HG03060 (cell line): ENCODE measurements at regions not wholly inside any gene's neighbourhood (a gene's known extent, or its start where the extent isn't known, plus 50 kb on each side); places are given as distances from the start of the nearest gene placed in this dataset.

Source experiments
- ATAC-seq: cut with Tn5 transposase; IDR thresholded peaks from one replicate; pipeline ENCODE4 v1.9.1; 2021; ENCODE audit warnings: low read depth, moderate number of reproducible peaks; ENCODE audit not compliant: unreplicated experiment

DNA sequence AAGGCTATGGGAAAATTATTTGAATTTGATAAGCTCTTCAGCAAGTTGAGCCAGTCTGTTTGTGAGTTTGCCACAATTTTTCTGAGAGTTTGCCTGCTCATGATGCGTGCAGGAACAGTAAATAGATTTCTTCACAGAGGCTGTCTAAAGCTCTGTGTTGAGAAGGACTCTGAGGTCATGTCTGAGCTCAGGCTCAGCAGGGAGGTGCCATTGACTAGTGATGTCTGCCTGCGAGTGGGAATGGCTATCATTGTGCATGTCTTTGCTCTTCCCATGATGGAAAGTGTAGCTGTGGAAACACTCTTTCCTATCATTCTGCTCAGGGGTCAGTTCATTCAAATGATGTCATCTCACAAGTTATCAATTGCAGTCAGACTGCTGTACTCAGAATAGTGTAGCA, 142.8 kb downstream of the RASEF start:
- ATAC-seq = no peak

DNA sequence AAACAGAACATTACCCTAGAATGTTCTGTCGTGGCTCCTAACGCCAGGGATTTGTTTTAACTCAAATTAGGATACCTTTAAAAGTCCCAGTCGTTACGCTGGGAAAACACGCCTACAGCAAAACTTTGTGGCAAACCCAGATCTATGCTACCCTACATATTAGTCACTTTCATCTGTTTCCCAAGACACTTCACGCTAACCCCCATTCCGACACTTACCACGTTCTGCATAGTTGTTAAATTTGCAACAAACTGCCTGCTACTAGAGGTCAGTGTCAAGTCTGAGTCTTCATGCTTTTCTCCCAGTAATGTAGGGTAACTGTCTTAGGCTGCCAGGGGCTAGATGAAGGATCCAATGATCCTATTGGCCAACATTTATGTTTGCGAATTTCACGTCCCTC, 140.3 kb downstream of the RASEF start:
- ATAC-seq = no peak

DNA sequence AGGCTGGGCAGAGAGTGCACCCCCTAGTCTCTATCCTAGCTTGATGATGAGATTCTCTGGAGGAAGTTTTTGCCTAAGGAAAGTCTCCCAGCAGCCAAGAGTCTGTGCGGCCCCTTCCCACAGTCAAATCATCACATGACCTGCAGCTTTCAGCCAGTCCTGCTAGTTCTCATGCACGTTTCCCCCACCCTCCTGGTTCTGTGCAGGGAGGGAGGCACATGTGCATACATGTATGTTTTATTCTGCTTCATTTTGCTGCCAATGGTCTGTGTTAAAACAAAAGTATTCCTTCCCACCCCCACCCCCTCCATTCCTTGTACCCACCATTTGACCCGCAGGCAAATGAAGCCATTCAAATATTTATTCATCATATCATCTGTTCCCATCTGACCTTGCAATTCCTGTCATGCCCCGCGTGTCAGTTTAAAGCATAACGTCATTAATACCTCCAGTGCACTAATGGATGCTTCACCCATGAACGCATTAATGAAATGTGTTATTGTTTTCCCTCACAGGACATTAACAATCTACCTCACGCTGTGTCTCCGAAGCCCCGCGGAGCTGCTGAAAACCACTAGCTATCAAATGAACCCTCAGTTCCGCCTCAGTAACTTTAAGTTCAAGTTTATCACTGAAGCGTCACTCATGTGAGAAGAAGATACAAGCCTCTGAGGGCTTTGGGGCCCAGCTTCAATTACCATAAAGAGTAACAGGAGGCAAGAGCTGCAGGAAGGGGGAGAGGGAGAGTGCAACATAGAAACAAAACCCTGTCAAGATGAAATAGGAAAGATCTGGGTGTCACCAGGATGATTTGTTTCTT, 139.6 kb downstream of the RASEF start:
- ATAC-seq = no peak

DNA sequence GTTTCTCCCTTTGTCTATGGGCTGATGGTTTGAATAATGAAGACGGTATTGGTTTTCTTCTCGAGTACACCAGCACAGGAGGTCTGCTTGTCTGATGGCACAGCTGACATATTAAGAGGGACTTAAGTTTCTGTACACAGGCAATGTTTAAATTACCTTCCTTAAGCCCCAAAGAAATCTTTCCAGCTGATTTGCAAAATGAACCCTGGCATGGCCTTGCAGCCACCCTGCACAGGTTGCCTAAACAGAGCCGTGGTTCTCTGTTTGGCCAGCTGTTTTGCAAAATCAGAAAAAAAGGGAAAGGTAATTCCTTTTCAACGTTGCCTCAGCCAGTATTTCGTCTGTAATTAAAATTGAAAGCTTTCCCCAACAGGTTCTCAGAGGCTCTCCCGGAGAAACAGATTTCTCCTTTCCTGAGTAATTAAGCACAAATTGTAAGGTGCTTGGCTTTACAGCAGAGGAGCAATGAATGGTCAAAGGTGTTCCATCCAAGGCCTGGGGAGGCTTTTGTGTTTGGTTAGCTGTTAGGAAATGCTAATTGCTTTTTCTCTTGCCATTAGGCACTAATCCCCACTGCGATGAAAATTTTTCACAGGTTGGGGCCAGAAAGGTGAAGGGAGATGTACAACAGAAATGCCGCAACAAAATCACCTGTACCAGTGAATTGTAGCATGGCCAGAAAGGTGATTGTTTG, 138.9 kb downstream of the RASEF start:
- ATAC-seq = no peak
